ENCODE measurements at regions not wholly inside any gene's neighbourhood (a gene's known extent, or its start where the extent isn't known, plus 50 kb on each side); places are given as distances from the start of the nearest gene placed in this dataset.

- DNase-seq (ENCODE audit: low spot score), result no peak
Measured at GRCh38 chr18:73735836-73736235, 411.8 kb downstream of the FBXO15 start.

GRCh38 chr18:73733806-73734314 lies 413.8 kb downstream of the FBXO15 start:
- no peak for DNase-seq (ENCODE audit: low spot score)

GRCh38 chr18:73733376-73733775 lies 414.3 kb downstream of the FBXO15 start:
- no peak for DNase-seq (ENCODE audit: low spot score)

GRCh38 chr18:73728657-73729056 lies 419.0 kb downstream of the FBXO15 start:
- no peak for DNase-seq (ENCODE audit: low spot score)

GRCh38 chr18:73724958-73725357 lies 422.7 kb downstream of the FBXO15 start:
- DNase-seq (ENCODE audit: low spot score), result no peak

GRCh38 chr18:73719611-73720010 lies 428.0 kb downstream of the FBXO15 start:
- no peak for DNase-seq (ENCODE audit: low spot score)

- DNase-seq (ENCODE audit: low spot score), result no peak
Measured at GRCh38 chr18:73717570-73717969, 430.1 kb downstream of the FBXO15 start.

- no peak for DNase-seq (ENCODE audit: low spot score)
Measured at GRCh38 chr18:73715210-73715670, 432.4 kb downstream of the FBXO15 start.

GRCh38 chr18:73714466-73714865 lies 433.2 kb downstream of the FBXO15 start:
- no peak for DNase-seq (ENCODE audit: low spot score)

GRCh38 chr18:73711256-73711655 lies 436.4 kb downstream of the FBXO15 start:
- no peak for DNase-seq (ENCODE audit: low spot score)

- DNase-seq (ENCODE audit: low spot score), result no peak
Measured at GRCh38 chr18:73708591-73708990, 439.0 kb downstream of the FBXO15 start.

GRCh38 chr18:73707035-73707434 lies 440.6 kb downstream of the FBXO15 start:
- no peak for DNase-seq (ENCODE audit: low spot score)

GRCh38 chr18:73697353-73697752 lies 450.3 kb downstream of the FBXO15 start:
- DNase-seq (ENCODE audit: low spot score), result no peak

- no peak for DNase-seq (ENCODE audit: low spot score)
Measured at GRCh38 chr18:73696698-73697097, 450.9 kb downstream of the FBXO15 start.

GRCh38 chr18:73696171-73696570 lies 451.5 kb downstream of the FBXO15 start:
- no peak for DNase-seq (ENCODE audit: low spot score)

GRCh38 chr18:73693091-73693490 lies 454.5 kb downstream of the FBXO15 start:
- no peak for DNase-seq (ENCODE audit: low spot score)

GRCh38 chr18:73691624-73692023 lies 456.0 kb downstream of the FBXO15 start:
- DNase-seq (ENCODE audit: low spot score), result no peak

GRCh38 chr18:73691118-73691517 lies 456.5 kb downstream of the FBXO15 start:
- DNase-seq (ENCODE audit: low spot score), result no peak

GRCh38 chr18:73690222-73690621 lies 457.4 kb downstream of the FBXO15 start:
- DNase-seq (ENCODE audit: low spot score), result no peak

- DNase-seq (ENCODE audit: low spot score), result no peak
Measured at GRCh38 chr18:73688851-73689711, 458.6 kb downstream of the FBXO15 start.

GRCh38 chr18:73688161-73688560 lies 459.5 kb downstream of the FBXO15 start:
- DNase-seq (ENCODE audit: low spot score), result no peak

GRCh38 chr18:73684647-73685046 lies 463.0 kb downstream of the FBXO15 start:
- DNase-seq (ENCODE audit: low spot score), result no peak

GRCh38 chr18:73683409-73684238 lies 464.0 kb downstream of the FBXO15 start:
- DNase-seq (ENCODE audit: low spot score), result no peak

All from CD4-positive, alpha-beta T cell treated with Interleukin-15 for 4 hours (primary cell).